Neuronal stem cell (in vitro differentiated cells): ENCODE measurements at regions not wholly inside any gene's neighbourhood (a gene's known extent, or its start where the extent isn't known, plus 50 kb on each side); places are given as distances from the start of the nearest gene placed in this dataset.

ENCODE experiments used
- DNase-seq: peaks from one replicate; pipeline ENCODE4 v3.0.0-alpha.2; 2013; ENCODE audit warnings: low spot score
- H2AFZ ChIP-seq: one replicate; pipeline ENCODE4 v1.6.1; 2013; ENCODE audit warnings: mild to moderate bottlenecking, low read length, inconsistent platforms
- H2AK5ac ChIP-seq: 2 replicates; pipeline ENCODE4 v1.6.1; 2013; ENCODE audit warnings: low read depth, mild to moderate bottlenecking, inconsistent platforms, low read length, moderate library complexity, mixed read lengths
- H2BK120ac ChIP-seq: 2 replicates; pipeline ENCODE4 v1.6.1; 2013; ENCODE audit warnings: low read depth, mild to moderate bottlenecking, inconsistent platforms, low read length, moderate library complexity, mixed read lengths
- H2BK12ac ChIP-seq: one replicate; pipeline ENCODE4 v1.6.1; 2013; ENCODE audit warnings: low read length, inconsistent platforms
- H2BK15ac ChIP-seq: 2 replicates; pipeline ENCODE4 v1.6.1; 2013; ENCODE audit warnings: mild to moderate bottlenecking, low read length, inconsistent platforms, mixed read lengths
- H2BK5ac ChIP-seq: one replicate; pipeline ENCODE4 v1.6.1; 2013; ENCODE audit warnings: inconsistent platforms, mild to moderate bottlenecking, low read length, moderate library complexity
- H3K14ac ChIP-seq: one replicate; pipeline ENCODE4 v1.6.1; 2013; ENCODE audit warnings: low read length, inconsistent platforms
- H3K18ac ChIP-seq: 2 replicates; pipeline ENCODE4 v1.6.1; 2013; ENCODE audit warnings: low read length, inconsistent platforms
- H3K23ac ChIP-seq: 2 replicates; pipeline ENCODE4 v1.6.1; 2013; ENCODE audit warnings: low read depth, mild to moderate bottlenecking, mixed read lengths, low read length, inconsistent platforms; ENCODE audit not compliant: poor library complexity
- H3K27ac ChIP-seq: replicated peaks from 3 replicates; pipeline ENCODE4 v1.5.1; 2013; ENCODE audit warnings: low read length, inconsistent platforms
- H3K27me3 ChIP-seq, 3 experiments: 2 replicates each; pipeline ENCODE4 v1.6.1; 2013; ENCODE audit warnings: low read length in 3 of 3, mild to moderate bottlenecking in 2 of 3, inconsistent platforms in 1 of 3, low read depth in 1 of 3, mixed read lengths in 1 of 3, moderate library complexity in 1 of 3; ENCODE audit not compliant: control insufficient read depth in 3 of 3, insufficient read depth in 3 of 3
- H3K36me3 ChIP-seq, 2 donors: replicated peaks in 1 of 2; 2 replicates each; pipeline ENCODE4 v1.6.1; 2013; ENCODE audit warnings: low read length in 2 of 2; ENCODE audit not compliant: control insufficient read depth in 2 of 2, insufficient read depth in 2 of 2
- H3K4ac ChIP-seq: 2 replicates; pipeline ENCODE4 v1.6.1; 2013; ENCODE audit warnings: inconsistent platforms, mild to moderate bottlenecking, low read length, moderate library complexity
- H3K4me1 ChIP-seq, 2 donors: 1 replicate in 1 of 2; 2 replicates in 1 of 2; pipeline ENCODE4 v1.6.1; 2013; ENCODE audit warnings: low read length in 2 of 2, low read depth in 1 of 2; ENCODE audit not compliant: control insufficient read depth in 2 of 2, insufficient read depth in 1 of 2
- H3K4me2 ChIP-seq: one replicate; pipeline ENCODE4 v1.6.1; 2013; ENCODE audit warnings: mild to moderate bottlenecking, low read length, inconsistent platforms; ENCODE audit not compliant: insufficient read depth, poor library complexity, severe bottlenecking
- H3K4me3 ChIP-seq, 2 donors: 2 replicates each; pipeline ENCODE4 v1.5.1; 2013; ENCODE audit warnings: low read length in 2 of 2, mild to moderate bottlenecking in 2 of 2, inconsistent platforms in 1 of 2, moderate library complexity in 1 of 2
- H3K79me1 ChIP-seq: one replicate; pipeline ENCODE4 v1.6.1; 2013; ENCODE audit warnings: low read depth, mild to moderate bottlenecking, inconsistent platforms, low read length, moderate library complexity
- H3K9ac ChIP-seq: one replicate; pipeline ENCODE4 v1.6.1; 2013; ENCODE audit warnings: mild to moderate bottlenecking, low read depth, low read length, inconsistent platforms; ENCODE audit not compliant: poor library complexity
- H3K9me3 ChIP-seq, 2 donors: replicated peaks in 1 of 2; 2 replicates each; pipeline versions ENCODE3 to v1.6.1; 2013; ENCODE audit warnings: low read length in 2 of 2, mild to moderate bottlenecking in 2 of 2, inconsistent platforms in 1 of 2, low read depth in 1 of 2, mixed read lengths in 1 of 2, moderate library complexity in 1 of 2; ENCODE audit not compliant: control insufficient read depth in 2 of 2, insufficient read depth in 1 of 2
- H4K8ac ChIP-seq: one replicate; pipeline ENCODE4 v1.6.1; 2013; ENCODE audit warnings: low read depth, mild to moderate bottlenecking, inconsistent platforms, low read length, moderate library complexity
- H4K91ac ChIP-seq: one replicate; pipeline ENCODE4 v1.6.1; 2013; ENCODE audit warnings: low read length, low read depth, mild to moderate bottlenecking, inconsistent platforms; ENCODE audit not compliant: poor library complexity
- WGBS, 2 donors: extraction: QIAGEN DNeasy Blood & Tissue Kit; methylation state at CpG; one replicate each; pipeline ENCODE4 v1.1.7; 2013; ENCODE audit warnings: missing lambda C conversion rate in 2 of 2, mixed read lengths in 1 of 2; ENCODE audit not compliant: insufficient read length in 2 of 2, insufficient replicate concordance in 1 of 2; ENCODE audit errors: extremely low coverage in 2 of 2; 5-methylcytosine and 5-hydroxymethylcytosine counted together

GRCh38 chr1:69377507-69377906 lies 190.2 kb upstream of the LRRC7 start:
- Histone ChIP-seq H3K23ac (no peak overlapping the region), H3K18ac (no peak overlapping the region), H4K91ac (no peak overlapping the region), H3K27me3 (no peaks in the 10 kb centered on the region), H3K4me1 (no peaks in the 10 kb centered on the region), H3K9me3 (no peaks in the 10 kb centered on the region), H3K79me1 (no peaks in the 10 kb centered on the region), H3K36me3 (no peaks in the 10 kb centered on the region), H3K4ac (no peak overlapping the region), H2AK5ac (no peak overlapping the region), H2BK12ac (no peak overlapping the region), H2BK120ac (no peak overlapping the region), H2AFZ (no peak overlapping the region), H2BK5ac (no peak overlapping the region), H3K4me3 (no peak overlapping the region), H3K27ac (no peak overlapping the region), H2BK15ac (no peak overlapping the region), H3K9ac (no peak overlapping the region), H3K4me2 (no peak overlapping the region), H3K14ac (no peak overlapping the region), H4K8ac (no peak overlapping the region)
- DNase-seq: no peak
- WGBS, 2 donors: no CpG with 5 or more reads among the region's 2 CpGs

- H2BK15ac ChIP-seq: no peak overlapping the region
- H2BK5ac ChIP-seq: no peak overlapping the region
- H3K4ac ChIP-seq: no peak overlapping the region
- H4K8ac ChIP-seq: no peak overlapping the region
- H3K4me3 ChIP-seq: no peak overlapping the region
- no peaks in the 10 kb centered on the region for H3K36me3 ChIP-seq
- H3K14ac ChIP-seq: no peak overlapping the region
- no peak overlapping the region for H4K91ac ChIP-seq
- no peaks in the 10 kb centered on the region for H3K27me3 ChIP-seq
- no peak overlapping the region for H2BK120ac ChIP-seq
- H3K79me1 ChIP-seq: no peaks in the 10 kb centered on the region
- no peaks in the 10 kb centered on the region for H3K4me1 ChIP-seq
- H3K9ac ChIP-seq: no peak overlapping the region
- H3K4me2 ChIP-seq: no peak overlapping the region
- H2BK12ac ChIP-seq: no peak overlapping the region
- no peak overlapping the region for H2AK5ac ChIP-seq
- no peak overlapping the region for H3K27ac ChIP-seq
- DNase-seq: no peak
- no peaks in the 10 kb centered on the region for H3K9me3 ChIP-seq
- no peak overlapping the region for H2AFZ ChIP-seq
- H3K18ac ChIP-seq: no peak overlapping the region
- no peak overlapping the region for H3K23ac ChIP-seq
These were observed 179.7 kb upstream of the LRRC7 start for GRCh38 chr1:69388044-69388443.

- Histone ChIP-seq H3K4me1 (peaks cover 0 to 4% of the 10 kb centered on the region in 2 donors), H2BK15ac (no peak overlapping the region), H3K36me3 (no peaks in the 10 kb centered on the region), H3K4me2 (no peak overlapping the region), H4K8ac (no peak overlapping the region), H2BK5ac (no peak overlapping the region), H3K27me3 (no peaks in the 10 kb centered on the region), H3K23ac (no peak overlapping the region), H3K4ac (no peak overlapping the region), H3K9ac (no peak overlapping the region), H4K91ac (no peak overlapping the region), H2AFZ (no peak overlapping the region), H3K9me3 (no peaks in the 10 kb centered on the region), H3K79me1 (no peaks in the 10 kb centered on the region), H3K14ac (no peak overlapping the region), H2BK12ac (no peak overlapping the region), H2AK5ac (no peak overlapping the region), H2BK120ac (no peak overlapping the region), H3K27ac (no peak overlapping the region), H3K18ac (no peak overlapping the region), H3K4me3 (no peak overlapping the region)
- no peak for DNase-seq
- no CpG with 5 or more reads among the region's 1 CpG for WGBS, 2 donors
These were observed 167.6 kb upstream of the LRRC7 start for GRCh38 chr1:69400128-69400527.

GRCh38 chr1:69401879-69402278 lies 165.8 kb upstream of the LRRC7 start:
- Histone ChIP-seq H3K23ac (no peak overlapping the region), H2BK120ac (no peak overlapping the region), H4K8ac (no peak overlapping the region), H3K79me1 (no peaks in the 10 kb centered on the region), H4K91ac (no peak overlapping the region), H3K36me3 (no peaks in the 10 kb centered on the region), H3K4ac (no peak overlapping the region), H3K4me2 (no peak overlapping the region), H3K4me1 (peaks cover 0 to 4% of the 10 kb centered on the region in 2 donors), H2AK5ac (no peak overlapping the region), H2AFZ (no peak overlapping the region), H2BK15ac (no peak overlapping the region), H3K4me3 (no peak overlapping the region), H3K9ac (no peak overlapping the region), H3K27ac (no peak overlapping the region), H3K18ac (no peak overlapping the region), H2BK5ac (no peak overlapping the region), H2BK12ac (no peak overlapping the region), H3K14ac (no peak overlapping the region), H3K27me3 (no peaks in the 10 kb centered on the region), H3K9me3 (no peaks in the 10 kb centered on the region)
- DNase-seq: no peak
- no CpG with 5 or more reads among the region's 3 CpGs for WGBS, 2 donors
